Smooth muscle cell (in vitro differentiated cells): ENCODE measurements at regions not wholly inside any gene's neighbourhood (a gene's known extent, or its start where the extent isn't known, plus 50 kb on each side); places are given as distances from the start of the nearest gene placed in this dataset.

ENCODE experiments used
- DNase-seq: peaks from one replicate; lab custom pipeline; 2025; ENCODE audit not compliant: unreplicated experiment; lab: John Stamatoyannopoulos, UW
- H2AFZ ChIP-seq: fragments of 200-600 bp; sonication (generic); 2 replicates; pipeline ENCODE4 v1.6.0; 2016; ENCODE audit warnings: antibody characterized with exemption, low read depth, mild to moderate bottlenecking
- H3F3A ChIP-seq: fragments of 200-600 bp; sonication (generic); 2 replicates; pipeline ENCODE4 v1.6.0; 2017; ENCODE audit warnings: antibody characterized with exemption, low read depth
- H3K27ac ChIP-seq: fragments of 200-600 bp; sonication (generic); 2 replicates; pipeline ENCODE4 v1.5.1; 2016; ENCODE audit warnings: low read depth, mild to moderate bottlenecking
- H3K27me3 ChIP-seq: fragments of 200-600 bp; sonication (generic); 2 replicates; pipeline ENCODE4 v1.6.1; 2016; ENCODE audit warnings: low read depth, mild to moderate bottlenecking
- H3K36me3 ChIP-seq: fragments of 200-600 bp; sonication (generic); 2 replicates; pipeline ENCODE4 v1.5.1; 2016; ENCODE audit warnings: low read depth
- H3K4me1 ChIP-seq: fragments of 200-600 bp; sonication (generic); 2 replicates; pipeline ENCODE4 v1.5.1; 2016; ENCODE audit warnings: low read depth
- H3K4me2 ChIP-seq: fragments of 200-600 bp; sonication (generic); 2 replicates; pipeline ENCODE4 v1.6.0; 2016; ENCODE audit warnings: mild to moderate bottlenecking
- H3K4me3 ChIP-seq: fragments of 200-600 bp; sonication (generic); 2 replicates; pipeline ENCODE4 v1.5.1; 2016; ENCODE audit warnings: mild to moderate bottlenecking
- H3K79me2 ChIP-seq: fragments of 200-600 bp; sonication (generic); 2 replicates; pipeline ENCODE4 v1.6.0; 2016; ENCODE audit warnings: low read depth, mild to moderate bottlenecking
- H3K9ac ChIP-seq: fragments of 200-600 bp; sonication (generic); 2 replicates; pipeline ENCODE4 v1.6.0; 2016; ENCODE audit warnings: low read depth
- H3K9me3 ChIP-seq: fragments of 200-600 bp; sonication (generic); replicated peaks from 2 replicates; pipeline ENCODE4 v1.5.1; 2016; ENCODE audit warnings: low read depth
- H4K20me1 ChIP-seq: fragments of 200-600 bp; sonication (generic); 2 replicates; pipeline ENCODE4 v1.6.0; 2016; ENCODE audit warnings: low read depth
- CTCF ChIP-seq: fragments of 200-600 bp; sonication (generic); IDR thresholded peaks from 2 replicates; pipeline ENCODE4 v1.5.1; 2017; ENCODE audit warnings: borderline replicate concordance, mild to moderate bottlenecking, antibody characterized with exemption; ENCODE audit not compliant: insufficient read depth, poor library complexity, severe bottlenecking
- WGBS: methylation state at CpG from one replicate; pipeline ENCODE4 v1.1.7; 2016; ENCODE audit warnings: low lambda C conversion rate; 5-methylcytosine and 5-hydroxymethylcytosine counted together

DNA sequence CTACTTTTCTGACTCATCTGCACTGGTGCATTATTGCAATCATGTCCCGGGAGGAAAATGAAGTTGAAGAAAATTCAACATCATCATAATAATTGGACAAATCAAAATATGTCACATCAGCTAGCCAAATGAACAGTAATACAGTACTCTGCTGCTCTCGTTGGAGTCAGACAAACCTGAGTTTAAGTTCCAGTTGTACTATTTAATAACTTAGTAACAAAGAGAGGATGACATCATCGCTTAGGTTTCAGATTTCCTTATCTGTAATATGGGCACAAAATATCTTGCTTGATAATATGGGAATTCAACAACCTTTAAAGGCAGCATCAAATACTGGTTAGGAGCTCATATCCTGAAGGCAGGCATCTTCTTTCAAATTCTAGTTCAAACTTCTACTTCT, 1248.9 kb upstream of the ACO1 start:
- Histone ChIP-seq H3K27ac (peak overlapping the region; percentile 90), H3K36me3 (no peaks in the 10 kb centered on the region), H2AFZ (no peak overlapping the region), H4K20me1 (no peaks in the 10 kb centered on the region), H3K9ac (no peak overlapping the region), H3K79me2 (no peaks in the 10 kb centered on the region), H3K4me3 (no peak overlapping the region), H3K9me3 (no peaks in the 10 kb centered on the region), H3F3A (peaks cover 5% of the 10 kb centered on the region), H3K27me3 (no peaks in the 10 kb centered on the region), H3K4me2 (no peak overlapping the region), H3K4me1 (peaks cover 6% of the 10 kb centered on the region)
- TF ChIP-seq CTCF = no peak
- WGBS = 83% methylated on average over 3 of the region's 3 CpGs
- no peak for DNase-seq

GRCh38 chr9:31136524-31136923, 1247.9 kb upstream of the ACO1 start:
- no peak for TF ChIP-seq CTCF
- Histone ChIP-seq H3K9me3 (no peaks in the 10 kb centered on the region), H3K4me2 (peak overlapping the region; percentile 65), H3K4me1 (peaks cover 6% of the 10 kb centered on the region), H3K9ac (peak overlapping the region; percentile 60), H3K36me3 (no peaks in the 10 kb centered on the region), H3F3A (peaks cover 5% of the 10 kb centered on the region), H3K4me3 (no peak overlapping the region), H3K27ac (peak overlapping the region; percentile 90), H3K27me3 (no peaks in the 10 kb centered on the region), H3K79me2 (no peaks in the 10 kb centered on the region), H4K20me1 (no peaks in the 10 kb centered on the region), H2AFZ (no peak overlapping the region)
- WGBS = 67% methylated on average over 2 of the region's 2 CpGs
- DNase-seq = no peak

GRCh38 chr9:31137176-31138160, 1247.0 kb upstream of the ACO1 start:
- no peak for DNase-seq
- Histone ChIP-seq H3K4me2 (peak overlapping the region; percentile 65), H3F3A (peaks cover 5% of the 10 kb centered on the region), H4K20me1 (no peaks in the 10 kb centered on the region), H3K79me2 (no peaks in the 10 kb centered on the region), H3K27ac (peak overlapping the region; percentile 90), H3K4me3 (no peak overlapping the region), H3K36me3 (no peaks in the 10 kb centered on the region), H3K27me3 (no peaks in the 10 kb centered on the region), H3K9me3 (no peaks in the 10 kb centered on the region), H3K9ac (peak overlapping the region; percentile 60), H3K4me1 (peaks cover 6% of the 10 kb centered on the region), H2AFZ (no peak overlapping the region)
- no peak for TF ChIP-seq CTCF
- 30% methylated on average over 6 of the region's 6 CpGs for WGBS
